ENCODE measurements at regions not wholly inside any gene's neighbourhood (a gene's known extent, or its start where the extent isn't known, plus 50 kb on each side); places are given as distances from the start of the nearest gene placed in this dataset.

DNA sequence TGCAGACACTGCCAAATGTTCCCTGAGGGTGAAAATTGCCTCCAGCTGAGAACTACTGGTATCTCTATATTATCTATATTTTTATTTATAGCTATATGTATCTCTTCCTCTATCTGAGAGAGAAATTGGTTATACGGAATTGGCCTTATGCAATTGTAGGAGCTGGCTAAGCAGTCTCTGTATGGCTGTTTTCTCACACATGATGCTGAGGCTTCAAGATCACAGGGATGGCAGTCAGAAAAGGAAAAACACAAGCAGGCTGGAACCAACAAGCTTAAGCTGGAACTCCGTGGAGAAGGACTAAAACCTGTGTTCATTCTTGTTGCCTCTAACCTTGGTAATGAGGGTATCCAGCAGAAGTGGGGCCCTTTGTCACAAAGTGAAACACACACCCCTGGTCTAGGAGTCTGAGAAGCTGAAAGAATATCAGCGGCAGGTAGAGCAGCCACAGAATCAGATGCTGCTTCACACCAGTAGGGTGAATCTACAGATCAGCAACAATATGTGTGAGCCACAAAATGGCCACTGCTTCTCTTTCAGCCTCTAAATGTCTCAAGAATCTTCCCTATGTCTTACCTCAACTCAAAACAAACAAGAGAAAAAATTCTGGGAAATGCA lies 166.5 kb upstream of the PPP1R2C start:
- H3K4ac ChIP-seq (ENCODE audit: low read length) = no peak overlapping the region
- no peak overlapping the region for H4K8ac ChIP-seq (ENCODE audit: low read depth, low read length)
- H3K4me3 ChIP-seq (ENCODE audit: low read length in 2 of 2) = no peak overlapping the region
- no peak overlapping the region for H3K18ac ChIP-seq (ENCODE audit: low read length)
- H3K4me2 ChIP-seq (ENCODE audit: insufficient read depth, low read length, poor library complexity, severe bottlenecking) = no peak overlapping the region
- H3K14ac ChIP-seq (ENCODE audit: low read length) = no peak overlapping the region
- no peak overlapping the region for H2BK5ac ChIP-seq (ENCODE audit: low read length)
- no peaks in the 10 kb centered on the region for H3K36me3 ChIP-seq (replicated peaks in 1 of 2; ENCODE audit: control insufficient read depth in 2 of 2, insufficient read depth in 2 of 2, low read length in 2 of 2)
- H2BK120ac ChIP-seq (ENCODE audit: low read depth, low read length) = no peak overlapping the region
- no peak overlapping the region for H4K91ac ChIP-seq (ENCODE audit: low read depth, low read length, poor library complexity)
- no peak overlapping the region for H3K23ac ChIP-seq (ENCODE audit: low read depth, low read length, poor library complexity)
- no peak overlapping the region for H3K27ac ChIP-seq (replicated peaks; ENCODE audit: low read length)
- H3K9ac ChIP-seq (ENCODE audit: low read depth, low read length, poor library complexity) = no peak overlapping the region
- WGBS, 2 donors (ENCODE audit: extremely low coverage in 2 of 2, insufficient read length in 2 of 2, insufficient replicate concordance in 1 of 2) = no CpG with 5 or more reads among the region's 3 CpGs
- H3K79me1 ChIP-seq (ENCODE audit: low read depth, low read length) = no peaks in the 10 kb centered on the region
- H2BK12ac ChIP-seq (ENCODE audit: low read length) = no peak overlapping the region
- no peaks in the 10 kb centered on the region for H3K9me3 ChIP-seq (replicated peaks in 1 of 2; ENCODE audit: control insufficient read depth in 2 of 2, insufficient read depth in 1 of 2, low read depth in 1 of 2, low read length in 2 of 2)
- H2BK15ac ChIP-seq (ENCODE audit: low read length) = no peak overlapping the region
- no peak for DNase-seq (ENCODE audit: low spot score)
- no peaks in the 10 kb centered on the region for H3K27me3 ChIP-seq (ENCODE audit: control insufficient read depth in 3 of 3, insufficient read depth in 3 of 3, low read depth in 1 of 3, low read length in 3 of 3)
- no peaks in the 10 kb centered on the region for H3K4me1 ChIP-seq (ENCODE audit: control insufficient read depth in 2 of 2, insufficient read depth in 1 of 2, low read depth in 1 of 2, low read length in 2 of 2)
- no peak overlapping the region for H2AFZ ChIP-seq (ENCODE audit: low read length)
- H2AK5ac ChIP-seq (ENCODE audit: low read depth, low read length) = no peak overlapping the region

DNA sequence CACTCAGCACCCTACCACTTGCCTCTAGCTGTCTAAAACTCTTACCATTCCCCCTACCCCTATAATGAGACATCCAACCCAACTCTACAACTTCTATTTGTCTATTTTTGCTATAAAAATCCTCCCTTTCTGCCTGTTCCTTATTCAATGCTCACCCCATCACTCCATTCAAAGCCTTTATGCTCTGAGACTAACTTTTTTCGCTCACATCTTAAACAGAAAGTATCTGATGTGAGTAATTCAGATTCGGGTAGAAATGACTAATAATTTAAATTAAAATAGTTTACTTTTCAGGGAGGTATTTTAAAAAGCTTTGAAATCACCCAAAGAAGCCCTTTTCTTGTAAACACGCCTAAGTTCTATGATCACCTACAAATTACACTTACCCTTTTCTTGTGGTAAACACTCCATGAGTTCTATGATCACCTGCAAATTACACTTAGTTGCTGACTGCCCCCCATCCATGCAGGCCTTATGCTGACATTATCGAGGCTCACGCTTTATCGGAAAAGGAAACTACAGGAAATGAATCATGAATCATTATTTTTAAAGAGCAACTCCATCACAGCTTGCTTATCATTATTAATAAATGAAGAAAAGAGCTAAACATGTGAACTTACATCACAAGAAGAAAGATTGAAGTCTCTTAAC lies 168.7 kb upstream of the PPP1R2C start:
- H3K18ac ChIP-seq (ENCODE audit: low read length) = no peak overlapping the region
- no peak overlapping the region for H3K27ac ChIP-seq (replicated peaks; ENCODE audit: low read length)
- no CpG with 5 or more reads among the region's 6 CpGs for WGBS, 2 donors (ENCODE audit: extremely low coverage in 2 of 2, insufficient read length in 2 of 2, insufficient replicate concordance in 1 of 2)
- H2AK5ac ChIP-seq (ENCODE audit: low read depth, low read length) = no peak overlapping the region
- no peaks in the 10 kb centered on the region for H3K27me3 ChIP-seq (ENCODE audit: control insufficient read depth in 3 of 3, insufficient read depth in 3 of 3, low read depth in 1 of 3, low read length in 3 of 3)
- H3K79me1 ChIP-seq (ENCODE audit: low read depth, low read length) = no peaks in the 10 kb centered on the region
- no peak overlapping the region for H3K4me2 ChIP-seq (ENCODE audit: insufficient read depth, low read length, poor library complexity, severe bottlenecking)
- no peak overlapping the region for H3K4ac ChIP-seq (ENCODE audit: low read length)
- no peak overlapping the region for H4K91ac ChIP-seq (ENCODE audit: low read depth, low read length, poor library complexity)
- no peak overlapping the region for H3K9ac ChIP-seq (ENCODE audit: low read depth, low read length, poor library complexity)
- no peak overlapping the region for H2BK120ac ChIP-seq (ENCODE audit: low read depth, low read length)
- H2BK15ac ChIP-seq (ENCODE audit: low read length) = no peak overlapping the region
- no peak overlapping the region for H3K4me3 ChIP-seq (ENCODE audit: low read length in 2 of 2)
- H3K4me1 ChIP-seq (ENCODE audit: control insufficient read depth in 2 of 2, insufficient read depth in 1 of 2, low read depth in 1 of 2, low read length in 2 of 2) = no peaks in the 10 kb centered on the region
- no peaks in the 10 kb centered on the region for H3K9me3 ChIP-seq (replicated peaks in 1 of 2; ENCODE audit: control insufficient read depth in 2 of 2, insufficient read depth in 1 of 2, low read depth in 1 of 2, low read length in 2 of 2)
- H3K23ac ChIP-seq (ENCODE audit: low read depth, low read length, poor library complexity) = no peak overlapping the region
- H3K14ac ChIP-seq (ENCODE audit: low read length) = no peak overlapping the region
- no peak overlapping the region for H2AFZ ChIP-seq (ENCODE audit: low read length)
- H4K8ac ChIP-seq (ENCODE audit: low read depth, low read length) = no peak overlapping the region
- H3K36me3 ChIP-seq (replicated peaks in 1 of 2; ENCODE audit: control insufficient read depth in 2 of 2, insufficient read depth in 2 of 2, low read length in 2 of 2) = no peaks in the 10 kb centered on the region
- no peak overlapping the region for H2BK12ac ChIP-seq (ENCODE audit: low read length)
- H2BK5ac ChIP-seq (ENCODE audit: low read length) = no peak overlapping the region
- no peak for DNase-seq (ENCODE audit: low spot score)

DNA sequence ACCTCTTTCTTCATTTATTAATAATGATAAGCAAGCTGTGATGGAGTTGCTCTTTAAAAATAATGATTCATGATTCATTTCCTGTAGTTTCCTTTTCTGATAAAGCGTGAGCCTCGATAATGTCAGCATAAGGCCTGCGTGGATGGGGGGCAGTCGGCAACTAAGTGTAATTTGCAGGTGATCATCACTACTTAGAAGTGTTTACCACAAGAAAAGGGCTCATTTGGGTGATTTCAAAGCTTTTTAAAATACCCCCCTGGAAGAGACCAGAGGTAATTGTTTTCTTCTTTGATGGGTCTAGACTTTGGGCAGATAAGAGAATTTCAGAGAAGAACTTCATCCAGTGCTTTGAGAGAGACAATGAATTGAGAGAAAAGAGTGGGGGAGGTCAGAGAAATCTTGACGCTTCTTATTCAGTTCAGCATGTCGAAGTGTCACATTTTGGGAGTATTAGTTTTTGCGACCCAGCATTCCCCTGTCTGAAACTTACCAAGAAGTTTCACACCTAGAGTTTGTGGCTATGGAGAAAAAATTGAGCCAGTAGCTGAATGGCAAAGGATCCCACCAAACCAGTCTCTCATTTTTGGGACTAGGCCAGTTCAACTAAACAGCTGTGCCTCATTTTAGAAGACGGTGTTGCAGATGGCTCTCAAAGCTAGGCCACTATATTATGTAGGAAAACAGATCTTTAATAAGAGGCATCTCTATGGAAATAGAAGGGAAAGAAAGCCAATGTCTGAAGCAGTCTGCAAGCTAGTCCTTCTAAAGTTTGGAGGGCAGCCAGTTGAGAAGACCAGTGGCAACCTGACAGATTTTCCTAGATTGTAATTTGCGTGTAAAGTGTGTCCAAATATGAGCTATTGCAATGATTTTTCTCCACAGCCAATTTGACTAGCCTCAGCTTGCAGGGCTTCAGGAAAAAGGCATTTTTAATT lies 171.0 kb upstream of the PPP1R2C start:
- no peak overlapping the region for H3K4ac ChIP-seq (ENCODE audit: low read length)
- H3K9me3 ChIP-seq (replicated peaks in 1 of 2; ENCODE audit: control insufficient read depth in 2 of 2, insufficient read depth in 1 of 2, low read depth in 1 of 2, low read length in 2 of 2) = no peaks in the 10 kb centered on the region
- no peaks in the 10 kb centered on the region for H3K27me3 ChIP-seq (ENCODE audit: control insufficient read depth in 3 of 3, insufficient read depth in 3 of 3, low read depth in 1 of 3, low read length in 3 of 3)
- H3K23ac ChIP-seq (ENCODE audit: low read depth, low read length, poor library complexity) = no peak overlapping the region
- no peak overlapping the region for H3K18ac ChIP-seq (ENCODE audit: low read length)
- no peak overlapping the region for H2BK12ac ChIP-seq (ENCODE audit: low read length)
- H4K8ac ChIP-seq (ENCODE audit: low read depth, low read length) = no peak overlapping the region
- no peak overlapping the region for H2AK5ac ChIP-seq (ENCODE audit: low read depth, low read length)
- H3K4me3 ChIP-seq (ENCODE audit: low read length in 2 of 2) = no peak overlapping the region
- H2BK15ac ChIP-seq (ENCODE audit: low read length) = no peak overlapping the region
- no peak overlapping the region for H4K91ac ChIP-seq (ENCODE audit: low read depth, low read length, poor library complexity)
- H3K4me2 ChIP-seq (ENCODE audit: insufficient read depth, low read length, poor library complexity, severe bottlenecking) = no peak overlapping the region
- no peak for DNase-seq (ENCODE audit: low spot score)
- no peak overlapping the region for H2BK120ac ChIP-seq (ENCODE audit: low read depth, low read length)
- no peaks in the 10 kb centered on the region for H3K79me1 ChIP-seq (ENCODE audit: low read depth, low read length)
- H3K14ac ChIP-seq (ENCODE audit: low read length) = no peak overlapping the region
- no peaks in the 10 kb centered on the region for H3K4me1 ChIP-seq (ENCODE audit: control insufficient read depth in 2 of 2, insufficient read depth in 1 of 2, low read depth in 1 of 2, low read length in 2 of 2)
- H3K36me3 ChIP-seq (replicated peaks in 1 of 2; ENCODE audit: control insufficient read depth in 2 of 2, insufficient read depth in 2 of 2, low read length in 2 of 2) = no peaks in the 10 kb centered on the region
- no CpG with 5 or more reads among the region's 9 CpGs for WGBS, 2 donors (ENCODE audit: extremely low coverage in 2 of 2, insufficient read length in 2 of 2, insufficient replicate concordance in 1 of 2)
- no peak overlapping the region for H3K9ac ChIP-seq (ENCODE audit: low read depth, low read length, poor library complexity)
- H3K27ac ChIP-seq (replicated peaks; ENCODE audit: low read length) = no peak overlapping the region
- no peak overlapping the region for H2BK5ac ChIP-seq (ENCODE audit: low read length)
- no peak overlapping the region for H2AFZ ChIP-seq (ENCODE audit: low read length)

DNA sequence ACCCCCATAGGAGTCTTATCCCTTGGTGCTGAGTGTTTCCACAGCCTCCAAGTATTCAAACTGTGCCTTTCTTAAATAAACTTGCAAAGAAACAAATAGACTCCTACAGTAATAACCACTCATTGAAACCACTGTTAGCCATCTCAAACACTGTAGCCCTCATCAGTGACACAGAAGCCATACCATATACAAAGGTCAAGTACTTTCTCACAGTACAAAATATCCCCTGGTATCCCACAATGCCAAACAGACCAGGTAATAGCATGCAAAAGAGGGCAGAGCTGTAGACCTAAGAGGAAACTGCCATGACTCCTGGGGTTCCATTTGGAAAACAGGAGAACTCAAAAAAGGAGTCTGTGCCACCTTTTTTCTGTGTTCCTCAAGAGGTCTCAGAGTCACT lies 173.8 kb upstream of the PPP1R2C start:
- Histone ChIP-seq H2BK15ac (ENCODE audit: low read length) (no peak overlapping the region), H3K4me1 (ENCODE audit: control insufficient read depth in 2 of 2, insufficient read depth in 1 of 2, low read depth in 1 of 2, low read length in 2 of 2) (no peaks in the 10 kb centered on the region), H3K27me3 (ENCODE audit: control insufficient read depth in 3 of 3, insufficient read depth in 3 of 3, low read depth in 1 of 3, low read length in 3 of 3) (no peaks in the 10 kb centered on the region), H3K4me3 (ENCODE audit: low read length in 2 of 2) (no peak overlapping the region), H3K9ac (ENCODE audit: low read depth, low read length, poor library complexity) (no peak overlapping the region), H3K36me3 (replicated peaks in 1 of 2; ENCODE audit: control insufficient read depth in 2 of 2, insufficient read depth in 2 of 2, low read length in 2 of 2) (no peaks in the 10 kb centered on the region), H4K8ac (ENCODE audit: low read depth, low read length) (no peak overlapping the region), H2BK12ac (ENCODE audit: low read length) (no peak overlapping the region), H4K91ac (ENCODE audit: low read depth, low read length, poor library complexity) (no peak overlapping the region), H3K14ac (ENCODE audit: low read length) (no peak overlapping the region), H2BK120ac (ENCODE audit: low read depth, low read length) (no peak overlapping the region), H3K9me3 (replicated peaks in 1 of 2; ENCODE audit: control insufficient read depth in 2 of 2, insufficient read depth in 1 of 2, low read depth in 1 of 2, low read length in 2 of 2) (no peaks in the 10 kb centered on the region), H3K18ac (ENCODE audit: low read length) (no peak overlapping the region), H3K79me1 (ENCODE audit: low read depth, low read length) (no peaks in the 10 kb centered on the region), H3K23ac (ENCODE audit: low read depth, low read length, poor library complexity) (no peak overlapping the region), H3K4ac (ENCODE audit: low read length) (no peak overlapping the region), H2AFZ (ENCODE audit: low read length) (no peak overlapping the region), H3K4me2 (ENCODE audit: insufficient read depth, low read length, poor library complexity, severe bottlenecking) (no peak overlapping the region), H2AK5ac (ENCODE audit: low read depth, low read length) (no peak overlapping the region), H2BK5ac (ENCODE audit: low read length) (no peak overlapping the region), H3K27ac (replicated peaks; ENCODE audit: low read length) (no peak overlapping the region)
- DNase-seq (ENCODE audit: low spot score) = no peak
